Esophagus squamous epithelium (tissue), 4 donors: ENCODE measurements at regions not wholly inside any gene's neighbourhood (a gene's known extent, or its start where the extent isn't known, plus 50 kb on each side); places are given as distances from the start of the nearest gene placed in this dataset.

ENCODE experiments used
- POLR2A ChIP-seq, 4 donors: fragments of 450-650 bp; IDR thresholded peaks; one replicate each; pipeline ENCODE4 v1.6.1; 2017; ENCODE audit warnings: antibody characterized with exemption in 4 of 4, mild to moderate bottlenecking in 4 of 4, moderate library complexity in 3 of 4
- TF ChIP-seq, protein P1 (sequence below), 6 experiments: fragments of 450-650 bp in 4 of 6; fragments of 200-600 bp in 2 of 6; sonication (generic) in 2 of 6; IDR thresholded peaks; one replicate each; pipeline ENCODE4 v1.5.1; 2016 to 2019; ENCODE audit warnings: antibody characterized with exemption in 6 of 6, mild to moderate bottlenecking in 4 of 6, moderate library complexity in 4 of 6

DNA sequence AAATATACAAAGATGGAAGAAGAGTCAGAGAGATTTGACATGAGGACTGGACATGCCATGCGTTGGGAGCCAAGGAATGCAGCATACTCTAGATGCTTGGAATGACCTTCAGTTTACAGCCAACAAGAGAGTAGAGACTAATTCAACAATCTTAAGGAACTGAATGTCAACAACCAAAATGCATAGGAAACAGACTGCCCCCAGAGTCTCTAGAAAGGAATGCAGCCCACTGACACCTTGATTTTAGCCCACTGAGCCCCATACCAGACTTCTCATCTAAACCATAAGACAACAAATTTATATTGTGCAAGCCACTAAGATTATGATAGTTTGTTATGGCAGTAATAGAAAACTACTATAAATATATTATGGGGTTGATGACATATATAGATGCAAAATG is 611.2 kb downstream of the RPS29 start:
- TF ChIP-seq, protein P1, sequence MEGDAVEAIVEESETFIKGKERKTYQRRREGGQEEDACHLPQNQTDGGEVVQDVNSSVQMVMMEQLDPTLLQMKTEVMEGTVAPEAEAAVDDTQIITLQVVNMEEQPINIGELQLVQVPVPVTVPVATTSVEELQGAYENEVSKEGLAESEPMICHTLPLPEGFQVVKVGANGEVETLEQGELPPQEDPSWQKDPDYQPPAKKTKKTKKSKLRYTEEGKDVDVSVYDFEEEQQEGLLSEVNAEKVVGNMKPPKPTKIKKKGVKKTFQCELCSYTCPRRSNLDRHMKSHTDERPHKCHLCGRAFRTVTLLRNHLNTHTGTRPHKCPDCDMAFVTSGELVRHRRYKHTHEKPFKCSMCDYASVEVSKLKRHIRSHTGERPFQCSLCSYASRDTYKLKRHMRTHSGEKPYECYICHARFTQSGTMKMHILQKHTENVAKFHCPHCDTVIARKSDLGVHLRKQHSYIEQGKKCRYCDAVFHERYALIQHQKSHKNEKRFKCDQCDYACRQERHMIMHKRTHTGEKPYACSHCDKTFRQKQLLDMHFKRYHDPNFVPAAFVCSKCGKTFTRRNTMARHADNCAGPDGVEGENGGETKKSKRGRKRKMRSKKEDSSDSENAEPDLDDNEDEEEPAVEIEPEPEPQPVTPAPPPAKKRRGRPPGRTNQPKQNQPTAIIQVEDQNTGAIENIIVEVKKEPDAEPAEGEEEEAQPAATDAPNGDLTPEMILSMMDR (IDR thresholded peaks at IDR 0.05) = no peak
- TF ChIP-seq POLR2A (IDR thresholded peaks at IDR 0.05) = no peak
